T-helper 1 cell treated with Interleukin-12 subunit alpha and Interleukin-12 subunit beta and Interleukin-4 antibody, amounts not matched to agents 30 μg/mL and 1 μg/mL, for 36 hours (primary cell): ENCODE measurements at regions not wholly inside any gene's neighbourhood (a gene's known extent, or its start where the extent isn't known, plus 50 kb on each side); places are given as distances from the start of the nearest gene placed in this dataset.

Source experiments
- H3K27ac Mint-ChIP-seq: one replicate; pipeline ENCODE4 v1.8.0; 2021; ENCODE audit warnings: mild to moderate bottlenecking, mixed read lengths
- H3K27me3 Mint-ChIP-seq: one replicate; pipeline ENCODE4 v1.8.0; 2021; ENCODE audit warnings: low read depth, mixed read lengths
- H3K36me3 Mint-ChIP-seq: one replicate; pipeline ENCODE4 v1.8.0; 2021; ENCODE audit warnings: low read depth, mixed read lengths
- H3K4me1 Mint-ChIP-seq: one replicate; pipeline ENCODE4 v1.8.0; 2021; ENCODE audit warnings: low read depth, mixed read lengths
- H3K4me3 Mint-ChIP-seq: one replicate; pipeline ENCODE4 v1.8.0; 2021; ENCODE audit warnings: mild to moderate bottlenecking, moderate library complexity, mixed read lengths
- H3K9me3 Mint-ChIP-seq: one replicate; pipeline ENCODE4 v1.8.0; 2021; ENCODE audit warnings: mixed read lengths

GRCh38 chr9:93827545-93828330 is 127.4 kb downstream of the BARX1 start:
- H3K27ac Mint-ChIP-seq: no peak overlapping the region
- no peaks in the 10 kb centered on the region for H3K36me3 Mint-ChIP-seq
- H3K27me3 Mint-ChIP-seq: peaks cover 37% of the 10 kb centered on the region
- peaks cover 1% of the 10 kb centered on the region for H3K4me1 Mint-ChIP-seq
- H3K9me3 Mint-ChIP-seq: no peaks in the 10 kb centered on the region
- H3K4me3 Mint-ChIP-seq: no peak overlapping the region

GRCh38 chr9:93826905-93827544 is 128.1 kb downstream of the BARX1 start:
- H3K27ac Mint-ChIP-seq: no peak overlapping the region
- H3K27me3 Mint-ChIP-seq: peaks cover 32% of the 10 kb centered on the region
- no peaks in the 10 kb centered on the region for H3K9me3 Mint-ChIP-seq
- no peaks in the 10 kb centered on the region for H3K36me3 Mint-ChIP-seq
- no peak overlapping the region for H3K4me3 Mint-ChIP-seq
- peaks cover 1% of the 10 kb centered on the region for H3K4me1 Mint-ChIP-seq

DNA sequence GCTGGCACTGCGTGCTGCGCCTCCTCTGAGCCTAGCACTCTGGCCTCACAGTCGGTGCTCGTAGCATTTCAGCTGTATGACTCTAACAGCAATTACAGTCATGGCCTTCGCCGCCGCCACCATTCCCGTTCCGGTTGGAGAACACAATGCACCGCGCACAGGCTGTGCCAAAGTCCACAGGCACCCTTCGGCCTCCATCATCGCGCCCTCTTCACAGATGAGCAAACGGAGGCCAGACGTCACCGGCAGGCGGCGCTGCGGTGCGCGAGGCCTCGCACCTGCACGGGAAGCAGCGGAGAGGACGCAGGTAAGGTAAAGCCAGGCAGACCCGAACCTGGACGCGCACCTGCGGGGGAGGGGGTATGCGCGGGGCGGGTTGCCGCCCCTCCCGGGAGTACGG is 128.9 kb downstream of the BARX1 start:
- Mint-ChIP-seq H3K36me3 (no peaks in the 10 kb centered on the region), H3K27ac (no peak overlapping the region), H3K27me3 (peaks cover 40% of the 10 kb centered on the region), H3K4me1 (peaks cover 1% of the 10 kb centered on the region), H3K9me3 (no peaks in the 10 kb centered on the region), H3K4me3 (no peak overlapping the region)

GRCh38 chr9:93825348-93826115 is 129.6 kb downstream of the BARX1 start:
- no peak overlapping the region for H3K27ac Mint-ChIP-seq
- peaks cover 41% of the 10 kb centered on the region for H3K27me3 Mint-ChIP-seq
- no peaks in the 10 kb centered on the region for H3K36me3 Mint-ChIP-seq
- peaks cover 1% of the 10 kb centered on the region for H3K4me1 Mint-ChIP-seq
- no peak overlapping the region for H3K4me3 Mint-ChIP-seq
- H3K9me3 Mint-ChIP-seq: no peaks in the 10 kb centered on the region

DNA sequence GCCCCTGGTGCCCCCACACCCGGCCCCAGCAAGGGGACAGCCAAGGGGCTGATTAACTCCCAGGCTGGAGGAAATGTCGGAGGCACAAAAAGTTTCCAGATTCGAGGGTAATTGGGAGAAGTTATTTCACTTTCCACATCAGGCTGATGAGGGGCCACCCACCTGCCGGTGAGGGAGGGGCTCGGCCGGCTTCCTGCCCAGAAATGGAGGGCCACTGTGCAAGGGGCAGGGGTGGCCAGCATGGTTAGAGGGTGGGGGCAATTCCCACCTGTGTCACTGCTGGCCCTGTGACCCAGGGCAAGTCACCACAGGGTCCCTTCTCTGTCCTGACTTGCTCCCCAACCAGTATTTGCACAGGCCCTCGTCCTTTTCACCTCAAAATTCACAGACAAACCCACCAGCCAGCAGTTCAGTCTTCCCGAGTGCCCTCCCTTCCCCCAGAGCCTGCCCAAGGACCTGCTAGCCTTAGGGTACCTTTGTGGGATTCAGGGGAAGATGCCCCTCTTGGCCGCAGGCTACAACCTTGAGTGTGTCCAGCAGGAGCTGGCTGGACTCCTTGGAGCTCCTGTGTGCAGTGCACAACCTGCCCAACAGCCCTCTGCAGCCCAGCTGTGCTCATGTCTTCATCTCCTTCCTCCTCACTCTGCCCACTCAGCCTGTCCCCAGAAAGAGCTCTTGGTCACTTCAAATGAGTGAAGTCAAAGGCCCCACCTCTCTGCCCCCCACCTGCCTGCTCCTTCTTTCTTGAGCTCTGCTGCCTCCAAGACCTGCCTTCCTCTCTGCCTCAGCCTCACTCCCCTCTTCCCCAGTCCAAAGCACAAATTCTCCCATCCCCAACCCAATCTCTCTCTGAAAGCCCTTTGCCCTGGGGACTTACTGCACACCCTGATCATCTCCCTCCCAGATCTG is 130.5 kb downstream of the BARX1 start:
- H3K36me3 Mint-ChIP-seq: no peaks in the 10 kb centered on the region
- H3K4me1 Mint-ChIP-seq: peaks cover 1% of the 10 kb centered on the region
- peaks cover 37% of the 10 kb centered on the region for H3K27me3 Mint-ChIP-seq
- no peaks in the 10 kb centered on the region for H3K9me3 Mint-ChIP-seq
- no peak overlapping the region for H3K4me3 Mint-ChIP-seq
- H3K27ac Mint-ChIP-seq: no peak overlapping the region

- H3K27ac Mint-ChIP-seq: no peak overlapping the region
- H3K9me3 Mint-ChIP-seq: no peaks in the 10 kb centered on the region
- H3K4me1 Mint-ChIP-seq: peaks cover 1% of the 10 kb centered on the region
- H3K36me3 Mint-ChIP-seq: no peaks in the 10 kb centered on the region
- H3K27me3 Mint-ChIP-seq: peaks cover 30% of the 10 kb centered on the region
- no peak overlapping the region for H3K4me3 Mint-ChIP-seq
Observed at GRCh38 chr9:93823245-93824072, 131.7 kb downstream of the BARX1 start.

DNA sequence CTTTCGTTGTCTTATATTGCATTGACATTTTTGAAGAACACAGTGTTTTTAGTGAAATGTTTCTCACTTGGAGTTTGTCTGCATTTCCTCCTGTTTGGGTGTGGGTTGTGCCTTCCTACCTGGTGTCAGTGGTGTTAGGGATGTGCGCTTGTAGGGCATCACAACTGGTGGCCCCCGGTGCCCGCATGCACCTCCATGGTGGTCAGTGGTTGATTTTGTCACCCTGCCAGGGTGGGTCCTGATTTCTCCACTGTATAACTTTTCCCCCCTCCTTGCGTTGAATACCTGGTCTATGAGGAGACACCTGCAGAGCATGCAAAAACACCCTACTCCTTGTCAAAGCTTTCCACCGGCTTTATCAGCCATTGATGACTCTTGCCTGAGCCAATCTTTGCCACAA is 132.9 kb downstream of the BARX1 start:
- H3K9me3 Mint-ChIP-seq: no peaks in the 10 kb centered on the region
- no peak overlapping the region for H3K27ac Mint-ChIP-seq
- H3K4me1 Mint-ChIP-seq: peaks cover 1% of the 10 kb centered on the region
- H3K27me3 Mint-ChIP-seq: peaks cover 28% of the 10 kb centered on the region
- H3K36me3 Mint-ChIP-seq: no peaks in the 10 kb centered on the region
- H3K4me3 Mint-ChIP-seq: no peak overlapping the region

GRCh38 chr9:93821307-93821703 is 133.8 kb downstream of the BARX1 start:
- peaks cover 1% of the 10 kb centered on the region for H3K4me1 Mint-ChIP-seq
- no peak overlapping the region for H3K4me3 Mint-ChIP-seq
- no peaks in the 10 kb centered on the region for H3K9me3 Mint-ChIP-seq
- H3K27ac Mint-ChIP-seq: no peak overlapping the region
- H3K36me3 Mint-ChIP-seq: no peaks in the 10 kb centered on the region
- H3K27me3 Mint-ChIP-seq: peaks cover 20% of the 10 kb centered on the region

DNA sequence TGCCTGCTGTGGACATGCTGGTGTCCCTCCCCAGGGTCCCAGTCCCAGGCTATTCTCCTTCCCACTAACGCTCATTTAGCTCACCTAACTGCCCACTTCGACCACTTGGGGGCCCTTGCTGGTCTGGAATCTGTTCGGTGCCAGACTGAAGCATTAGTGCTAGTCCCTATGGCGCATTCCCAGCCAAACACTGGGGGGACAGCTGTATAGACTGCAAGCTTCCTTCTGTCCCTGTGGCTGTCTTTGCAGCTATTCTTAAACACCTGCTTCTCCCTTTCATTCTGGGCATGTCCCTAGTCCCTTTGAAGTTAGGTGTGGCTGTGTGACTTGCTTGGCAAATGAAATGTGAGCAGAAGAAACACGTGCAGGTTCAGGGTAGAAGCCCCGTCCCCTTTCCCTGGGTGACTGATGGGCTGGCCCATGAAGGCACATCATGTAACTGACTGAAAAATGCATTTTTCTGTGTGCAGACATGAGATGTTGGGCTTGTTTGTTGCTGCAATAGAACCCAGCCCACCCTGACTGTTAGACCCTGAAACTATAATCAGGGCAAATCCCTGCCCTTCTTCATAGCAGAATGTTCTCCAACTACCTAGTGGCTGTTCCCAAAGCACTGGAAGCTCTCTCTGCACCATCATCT is 134.4 kb downstream of the BARX1 start:
- Mint-ChIP-seq H3K36me3 (no peaks in the 10 kb centered on the region), H3K27ac (no peak overlapping the region), H3K4me1 (no peaks in the 10 kb centered on the region), H3K27me3 (peaks cover 19% of the 10 kb centered on the region), H3K4me3 (no peak overlapping the region), H3K9me3 (no peaks in the 10 kb centered on the region)

DNA sequence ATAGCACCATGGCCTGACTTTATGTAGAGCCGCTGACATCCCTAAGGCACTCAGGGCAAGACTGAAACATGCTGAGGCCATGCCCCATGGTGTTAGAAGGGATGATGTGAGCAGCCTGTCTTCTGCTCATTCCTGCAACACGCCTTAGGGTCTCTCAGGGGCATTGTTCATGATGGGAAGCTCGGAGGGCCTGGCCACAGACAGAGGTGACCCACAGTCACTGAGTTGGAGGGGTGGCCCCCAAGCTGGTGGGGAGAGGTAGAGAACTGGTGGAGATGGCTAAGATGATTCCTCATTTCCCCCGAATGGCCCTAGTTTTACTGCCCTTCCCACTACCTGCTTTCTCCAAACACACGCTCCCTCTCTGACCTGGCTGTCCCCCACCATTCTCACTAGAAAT is 135.2 kb downstream of the BARX1 start:
- Mint-ChIP-seq H3K27me3 (peaks cover 17% of the 10 kb centered on the region), H3K9me3 (no peaks in the 10 kb centered on the region), H3K27ac (no peak overlapping the region), H3K4me3 (no peak overlapping the region), H3K4me1 (no peaks in the 10 kb centered on the region), H3K36me3 (no peaks in the 10 kb centered on the region)

DNA sequence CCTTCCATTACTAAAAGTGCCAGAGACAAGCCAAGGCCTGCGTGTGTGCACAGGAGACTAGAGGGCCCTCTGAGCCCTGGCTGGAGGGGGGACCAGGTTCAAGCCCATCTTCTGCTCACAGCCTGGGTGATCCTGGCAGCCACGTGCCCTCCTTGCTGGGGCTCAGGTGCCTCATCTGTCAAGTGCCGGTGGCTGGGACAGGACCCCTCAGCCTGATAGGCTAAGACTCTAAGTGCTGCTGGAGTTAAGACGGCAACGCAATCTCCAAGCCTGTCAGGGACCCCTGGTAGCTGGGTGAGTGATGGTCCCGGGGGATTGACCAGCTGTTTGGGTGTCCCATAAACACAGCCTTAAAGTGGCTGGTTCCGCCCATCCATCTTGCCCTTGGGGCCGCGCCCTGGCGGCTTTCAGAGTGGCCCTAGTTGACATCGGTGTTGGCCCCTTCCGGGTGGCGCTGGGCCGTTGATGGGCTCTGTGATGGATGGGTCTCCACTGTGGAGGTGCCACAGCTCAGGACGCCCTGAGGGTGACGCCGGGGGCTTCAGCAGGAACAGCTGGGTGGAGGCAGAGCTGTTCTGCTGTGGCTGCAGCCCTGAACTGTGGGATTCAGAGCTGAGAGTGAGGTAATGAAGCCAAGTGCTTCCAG is 136.2 kb downstream of the BARX1 start:
- Mint-ChIP-seq H3K27me3 (peaks cover 20% of the 10 kb centered on the region), H3K4me1 (no peaks in the 10 kb centered on the region), H3K36me3 (no peaks in the 10 kb centered on the region), H3K4me3 (no peak overlapping the region), H3K27ac (no peak overlapping the region), H3K9me3 (no peaks in the 10 kb centered on the region)

DNA sequence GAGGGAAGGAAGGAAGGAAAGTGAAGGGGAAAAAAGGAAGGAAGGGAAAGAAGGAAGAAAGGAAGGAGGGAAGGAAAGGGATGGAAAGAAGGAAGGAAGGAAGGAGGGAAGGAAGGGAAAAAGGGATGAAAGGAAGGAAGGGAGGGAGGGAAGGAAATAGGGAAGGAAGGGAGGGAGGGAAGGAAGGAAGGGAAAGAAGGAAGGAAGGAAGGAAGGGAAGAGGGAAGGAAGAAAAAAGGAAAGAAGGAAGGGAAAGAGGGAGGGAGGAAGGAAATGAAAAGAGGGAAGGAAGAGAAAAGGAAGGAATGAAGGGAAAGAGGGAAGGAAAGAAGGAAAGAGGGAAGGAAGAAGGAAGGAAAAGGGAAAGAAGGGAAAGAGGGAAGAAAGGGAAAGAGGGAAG is 136.9 kb downstream of the BARX1 start:
- H3K9me3 Mint-ChIP-seq: no peaks in the 10 kb centered on the region
- no peaks in the 10 kb centered on the region for H3K36me3 Mint-ChIP-seq
- no peak overlapping the region for H3K27ac Mint-ChIP-seq
- H3K27me3 Mint-ChIP-seq: peaks cover 20% of the 10 kb centered on the region
- no peaks in the 10 kb centered on the region for H3K4me1 Mint-ChIP-seq
- no peak overlapping the region for H3K4me3 Mint-ChIP-seq

DNA sequence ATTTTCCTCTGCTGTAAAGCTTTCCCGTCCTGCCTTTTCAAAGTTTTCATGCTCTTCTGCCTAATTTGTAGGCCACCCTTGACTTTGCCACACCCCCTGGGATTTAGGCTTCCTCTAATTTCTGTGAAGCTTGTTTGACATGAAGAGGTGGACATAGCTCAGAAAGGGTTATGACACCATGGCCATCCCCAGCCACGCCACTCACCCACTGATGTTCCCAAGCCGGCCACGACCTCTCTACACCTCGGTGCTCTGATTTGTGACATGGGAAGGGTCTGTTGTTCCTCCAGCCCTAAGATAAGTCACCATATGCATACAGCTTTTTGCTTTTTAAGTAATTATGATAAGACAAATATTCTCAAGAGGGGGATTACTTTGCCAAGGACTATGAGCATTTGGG is 139.5 kb downstream of the BARX1 start:
- peaks cover 9% of the 10 kb centered on the region for H3K27me3 Mint-ChIP-seq
- no peaks in the 10 kb centered on the region for H3K36me3 Mint-ChIP-seq
- H3K9me3 Mint-ChIP-seq: no peaks in the 10 kb centered on the region
- H3K27ac Mint-ChIP-seq: no peak overlapping the region
- no peaks in the 10 kb centered on the region for H3K4me1 Mint-ChIP-seq
- no peak overlapping the region for H3K4me3 Mint-ChIP-seq
